NOMO-1 treated with DMSO at 0.1 percent for 48 hours (cell line): ENCODE measurements at regions not wholly inside any gene's neighbourhood (a gene's known extent, or its start where the extent isn't known, plus 50 kb on each side); places are given as distances from the start of the nearest gene placed in this dataset.

ENCODE experiments used
- DNase-seq: peaks from one replicate; lab custom pipeline; 2025; ENCODE audit not compliant: unreplicated experiment; lab: John Stamatoyannopoulos, UW

DNA sequence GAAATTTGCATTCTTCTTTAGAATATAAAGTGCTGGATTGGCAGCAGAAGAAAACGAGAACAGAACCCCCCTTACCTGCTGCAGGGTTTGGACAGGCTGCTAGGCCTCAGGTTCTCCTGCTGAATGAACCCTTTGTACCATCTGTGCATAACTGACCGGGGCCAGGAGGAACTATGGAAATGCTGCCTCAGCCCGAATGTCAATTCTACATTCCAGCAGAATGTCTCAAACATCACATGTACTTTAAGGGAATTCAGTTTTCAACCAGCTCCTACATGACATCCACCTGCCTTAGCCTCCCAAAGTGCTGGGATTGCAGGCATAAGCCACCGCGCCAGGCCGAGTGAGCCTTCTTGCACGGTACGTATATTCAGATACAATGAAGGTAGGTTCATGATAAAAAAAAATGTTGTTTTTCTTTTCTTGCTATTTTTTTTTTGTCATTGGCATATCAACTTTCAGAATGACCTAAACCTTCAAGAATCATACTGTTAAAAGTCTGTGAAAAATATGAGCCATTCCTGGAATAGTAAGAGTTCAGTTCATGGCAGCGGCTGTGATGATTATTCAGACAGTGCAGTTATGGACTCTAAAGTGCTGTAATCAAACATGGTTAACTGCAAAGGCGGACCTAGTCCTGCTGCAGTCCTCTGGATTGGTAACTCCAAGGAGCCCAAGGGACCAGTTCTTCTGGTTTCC is 84.4 kb upstream of the TNS3 start:
- DNase-seq = no peak

DNA sequence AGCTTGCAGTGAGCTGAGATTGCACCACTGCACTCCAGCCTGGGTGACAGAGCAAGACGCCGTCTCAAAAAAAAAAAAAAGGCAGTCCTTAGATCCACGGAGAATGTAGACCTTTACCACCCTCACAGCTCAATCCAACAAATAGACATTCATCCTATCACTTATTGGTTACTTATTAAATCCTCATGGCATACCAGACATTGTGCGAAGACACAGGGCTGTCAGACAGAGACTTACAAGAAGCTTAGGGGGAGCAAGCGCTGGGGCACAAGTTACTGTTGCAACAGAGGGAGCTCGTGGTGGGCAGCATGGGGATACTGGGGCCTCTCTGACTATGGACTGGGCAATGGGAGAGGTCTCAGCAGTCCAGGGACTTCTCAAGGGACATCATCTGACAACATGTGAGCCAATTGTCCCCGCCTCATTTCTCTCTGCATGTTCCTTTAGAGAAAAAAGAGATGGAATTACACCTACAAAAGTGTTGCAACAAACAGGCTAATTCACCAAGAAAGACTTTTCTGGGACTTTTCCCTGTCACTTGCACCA is 82.8 kb upstream of the TNS3 start:
- no peak for DNase-seq

DNA sequence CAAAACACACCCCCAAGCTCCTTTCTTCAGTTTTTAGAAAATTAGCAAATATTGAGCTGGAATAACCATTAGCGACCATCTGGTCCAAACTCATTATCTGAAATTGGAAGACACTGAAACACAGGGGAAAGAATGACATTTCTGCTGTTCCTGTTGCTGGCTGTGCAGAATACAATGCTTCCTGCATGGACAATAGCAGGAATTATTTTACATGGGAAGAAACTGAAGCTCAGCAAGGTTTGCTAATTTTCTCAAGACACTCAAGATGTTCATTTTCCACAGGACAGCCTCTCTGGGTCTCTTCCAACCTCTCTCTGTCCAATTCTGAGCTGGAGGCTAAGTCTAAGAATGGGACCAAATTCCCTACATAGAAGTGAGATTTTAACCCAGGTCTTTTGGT is 81.9 kb upstream of the TNS3 start:
- no peak for DNase-seq

DNA sequence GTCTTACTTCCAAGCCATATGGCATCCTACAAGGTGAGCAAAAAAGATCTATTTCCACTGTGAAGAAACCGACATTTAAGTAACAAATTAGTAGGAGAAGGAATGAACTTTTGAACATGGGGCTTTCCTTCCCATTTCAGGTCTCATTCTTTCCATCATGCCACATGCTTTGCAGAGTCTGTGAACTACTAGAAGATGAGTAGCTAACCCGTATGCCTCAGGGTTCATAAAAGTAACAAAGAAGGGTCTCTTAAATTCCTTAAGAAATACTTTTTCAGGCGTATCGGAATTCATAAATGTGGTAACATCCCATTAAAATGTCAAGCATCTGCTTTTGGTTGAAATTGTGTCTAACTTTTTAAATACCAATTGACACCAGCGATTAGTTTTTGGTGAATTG is 81.3 kb upstream of the TNS3 start:
- no peak for DNase-seq

DNA sequence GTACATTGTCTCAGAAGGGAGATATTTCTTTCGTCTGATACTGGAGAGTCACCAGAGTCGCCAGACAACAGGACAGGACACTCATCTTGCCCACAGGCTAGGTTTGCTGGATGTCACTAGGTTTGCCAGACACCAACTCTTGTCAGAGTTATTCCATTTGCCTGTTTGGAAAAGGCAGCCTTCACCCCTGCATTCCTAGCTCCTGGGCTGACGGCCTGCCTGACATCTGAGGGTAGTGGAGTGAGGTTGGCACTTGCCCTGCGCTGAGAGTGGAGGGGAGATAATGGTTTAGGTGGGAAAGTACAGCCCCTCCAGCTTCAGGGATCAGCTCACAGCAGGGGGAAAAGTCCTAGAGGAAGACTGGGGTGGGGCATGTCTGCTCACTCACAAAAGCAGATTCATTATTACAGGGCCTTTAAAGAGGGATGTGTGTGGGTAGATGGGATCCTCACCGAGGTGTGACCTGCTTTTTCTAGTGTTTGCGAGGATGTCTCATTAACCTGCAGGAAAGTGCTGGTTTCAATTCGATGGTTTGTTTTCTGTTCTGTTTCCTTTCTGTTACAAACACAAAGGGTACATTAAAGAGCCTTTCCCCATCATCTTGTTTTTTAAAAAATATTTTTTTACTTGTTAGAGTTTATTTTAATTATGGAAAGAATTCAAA is 79.3 kb upstream of the TNS3 start:
- DNase-seq = no peak

DNA sequence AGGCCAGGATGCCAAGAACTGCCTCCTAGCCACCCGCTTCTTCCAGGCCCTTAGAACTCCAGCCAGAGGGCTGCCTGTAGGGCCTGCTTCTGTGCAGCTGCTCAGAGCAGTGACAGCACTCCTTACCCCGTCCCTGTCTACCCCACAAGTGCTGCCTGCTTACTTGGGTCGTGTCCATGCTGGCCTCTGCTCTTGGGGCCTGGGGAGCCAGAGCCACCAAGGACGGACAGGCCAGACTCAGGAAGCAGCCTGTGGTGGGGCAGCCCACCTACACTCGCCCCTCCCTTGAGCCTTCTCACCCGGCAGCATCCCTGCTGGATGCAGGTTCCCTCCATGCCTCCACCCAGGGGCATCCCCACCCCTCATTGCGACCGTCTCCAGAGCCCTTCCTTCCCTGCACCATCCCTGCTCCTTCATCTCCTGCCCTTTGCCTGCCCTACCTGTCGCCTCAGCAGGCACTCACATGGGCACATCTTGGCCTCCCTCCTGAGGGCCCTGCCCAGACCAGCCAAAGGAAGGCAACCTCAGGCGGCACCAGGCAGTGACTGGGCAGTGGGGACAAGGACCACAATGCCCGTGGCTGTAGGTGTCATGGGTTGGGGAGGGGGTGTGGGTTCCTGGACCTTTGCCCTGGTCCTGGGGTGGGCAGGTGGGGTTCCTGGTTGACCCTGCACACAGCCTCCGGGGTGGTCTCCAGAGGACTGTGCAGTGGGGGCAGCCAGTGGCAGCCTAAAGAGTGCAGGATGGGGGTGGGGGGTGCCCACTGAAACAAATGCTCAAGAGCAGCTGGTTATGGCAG is 78.0 kb upstream of the TNS3 start:
- DNase-seq = no peak

DNA sequence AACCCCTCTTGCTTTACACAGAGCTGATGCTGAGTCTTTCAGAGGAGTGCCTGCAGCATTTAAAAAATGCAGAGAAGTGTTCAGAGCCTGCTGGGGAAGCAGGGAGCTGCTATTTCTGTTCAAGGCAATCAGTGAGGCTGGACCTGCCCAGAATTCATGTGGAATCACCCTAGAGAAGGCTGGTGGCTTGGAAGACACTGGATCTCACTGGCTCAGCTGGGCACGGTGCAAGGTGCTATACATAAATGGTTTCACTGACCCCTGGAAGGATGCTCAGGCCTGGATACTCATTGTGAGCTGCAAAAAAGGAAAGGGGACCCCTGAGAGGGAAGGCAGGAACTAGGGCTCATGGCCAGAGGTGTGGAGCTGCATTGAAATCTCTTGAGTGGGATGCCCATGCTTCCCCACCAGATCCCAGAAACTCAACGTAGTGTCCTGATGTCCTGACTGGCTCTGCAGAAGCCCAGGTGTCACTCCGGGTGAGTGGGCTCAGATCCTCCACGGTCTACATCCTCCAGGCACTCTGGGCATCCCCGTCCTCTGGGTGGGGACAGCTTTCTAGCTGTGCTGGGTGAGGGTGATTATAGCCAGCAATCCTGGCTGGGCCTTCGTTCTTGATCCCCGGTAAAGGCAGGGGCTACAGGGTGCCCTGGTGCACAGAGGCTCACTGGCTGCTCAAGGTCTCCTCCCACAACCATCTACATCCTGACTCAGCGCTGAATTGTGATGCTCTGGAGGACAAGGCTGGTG is 77.2 kb upstream of the TNS3 start:
- no peak for DNase-seq

DNA sequence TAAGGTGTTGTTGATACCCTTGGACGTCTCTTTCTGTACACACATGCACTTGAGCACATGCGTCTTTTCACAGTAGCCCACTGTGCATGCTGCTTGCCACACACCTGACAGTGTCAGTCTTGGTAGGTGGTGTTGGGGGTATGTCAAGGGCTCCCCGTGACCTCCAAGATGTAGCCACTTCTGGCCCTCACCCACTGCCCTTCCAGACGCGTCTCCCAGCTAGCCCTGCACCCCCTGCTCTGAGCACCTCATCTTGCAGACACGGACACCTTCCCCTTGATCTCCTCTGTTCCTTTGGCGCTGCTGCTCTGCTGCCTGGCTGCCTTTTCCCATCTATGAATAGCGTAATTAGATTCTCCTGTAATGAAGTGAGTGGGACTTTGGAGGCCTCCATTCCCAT is 75.2 kb upstream of the TNS3 start:
- DNase-seq = no peak

DNA sequence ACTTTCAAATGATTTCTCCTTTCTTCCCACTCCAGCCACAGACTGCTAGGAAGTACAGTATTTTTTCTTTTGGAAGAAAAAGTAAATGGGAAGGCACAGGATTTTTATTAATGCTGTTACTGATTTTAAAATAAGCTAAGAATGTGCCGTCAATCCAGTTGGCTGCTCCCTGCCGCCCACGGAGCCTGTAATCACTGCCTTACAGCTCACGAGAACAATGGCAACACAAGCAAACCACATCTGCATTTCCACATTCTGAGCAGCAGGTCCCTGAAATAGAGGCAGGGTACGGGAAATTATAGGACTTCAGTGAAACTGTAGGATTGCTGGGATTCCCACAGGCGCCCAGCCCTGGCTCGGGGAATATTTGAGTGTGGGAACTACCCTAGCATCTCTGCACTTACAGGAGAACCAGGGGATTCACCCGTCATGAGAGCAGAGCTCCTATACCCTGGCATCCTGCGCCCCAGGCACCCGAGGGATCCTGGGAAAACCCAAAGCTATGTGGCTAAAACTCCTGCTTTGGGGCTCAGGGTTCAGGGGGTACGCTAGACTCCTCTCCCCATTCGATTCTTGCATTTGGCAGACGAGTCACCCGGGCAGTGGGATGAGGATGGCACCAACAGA is 72.9 kb upstream of the TNS3 start:
- no peak for DNase-seq

DNA sequence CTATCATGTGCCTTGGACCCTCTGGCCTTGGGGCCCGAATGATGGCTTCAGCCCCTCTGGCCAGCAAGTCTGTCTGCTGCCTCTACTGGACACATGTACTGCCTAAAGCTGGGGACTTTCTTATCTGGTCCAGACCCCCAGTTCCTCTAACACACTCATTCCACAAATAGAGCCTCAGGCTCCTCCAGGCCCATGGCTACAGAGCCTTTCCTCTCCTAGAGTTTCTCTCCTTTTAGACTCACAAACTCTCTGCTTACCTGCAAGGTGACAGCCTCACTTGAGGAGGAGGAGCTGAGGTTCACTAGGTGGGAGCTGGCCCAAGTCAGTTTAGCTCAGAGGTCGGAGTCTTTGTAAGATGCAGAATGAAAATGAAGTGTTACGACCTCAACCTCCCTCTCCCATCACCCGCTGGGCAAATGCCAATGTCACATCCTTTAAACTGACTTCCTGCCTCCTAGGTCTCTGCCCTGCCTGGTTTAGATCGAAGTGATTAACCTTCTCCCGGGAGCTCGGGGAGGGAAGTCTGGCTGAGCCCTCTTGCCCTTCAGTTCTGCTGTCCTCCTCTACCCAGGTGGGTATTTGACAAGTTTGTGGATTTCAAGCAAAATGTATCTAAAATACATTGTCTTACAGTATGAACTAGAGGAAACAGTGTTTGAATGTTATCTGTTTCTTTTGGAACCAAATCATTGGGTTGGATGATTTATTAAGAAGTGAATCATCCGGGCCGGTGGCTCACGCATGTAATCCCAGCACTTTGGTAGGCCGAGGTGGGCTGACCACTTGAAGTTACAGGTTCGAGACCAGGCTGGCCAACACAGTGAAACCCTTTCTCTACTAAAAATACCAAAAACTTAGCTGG is 71.9 kb upstream of the TNS3 start:
- no peak for DNase-seq

DNA sequence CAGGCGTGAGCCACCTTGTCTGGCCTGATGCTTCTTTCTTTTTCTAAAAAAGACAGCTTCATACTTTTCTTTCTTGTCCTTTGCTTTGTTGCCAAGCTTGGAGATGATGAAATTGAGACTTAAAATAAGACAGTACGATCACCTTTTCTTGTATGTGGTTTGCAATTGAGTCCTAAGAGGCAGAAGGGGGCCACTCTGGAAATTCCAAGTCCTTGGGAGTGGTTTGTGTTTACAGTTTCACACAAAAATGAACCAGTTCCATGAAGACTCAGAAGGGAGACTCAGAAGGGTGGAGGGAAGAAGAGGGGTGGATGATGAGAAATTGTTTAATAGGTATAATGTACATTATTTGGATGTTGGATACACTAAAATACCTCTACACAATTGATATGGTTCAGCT is 70.7 kb upstream of the TNS3 start:
- DNase-seq = no peak

DNA sequence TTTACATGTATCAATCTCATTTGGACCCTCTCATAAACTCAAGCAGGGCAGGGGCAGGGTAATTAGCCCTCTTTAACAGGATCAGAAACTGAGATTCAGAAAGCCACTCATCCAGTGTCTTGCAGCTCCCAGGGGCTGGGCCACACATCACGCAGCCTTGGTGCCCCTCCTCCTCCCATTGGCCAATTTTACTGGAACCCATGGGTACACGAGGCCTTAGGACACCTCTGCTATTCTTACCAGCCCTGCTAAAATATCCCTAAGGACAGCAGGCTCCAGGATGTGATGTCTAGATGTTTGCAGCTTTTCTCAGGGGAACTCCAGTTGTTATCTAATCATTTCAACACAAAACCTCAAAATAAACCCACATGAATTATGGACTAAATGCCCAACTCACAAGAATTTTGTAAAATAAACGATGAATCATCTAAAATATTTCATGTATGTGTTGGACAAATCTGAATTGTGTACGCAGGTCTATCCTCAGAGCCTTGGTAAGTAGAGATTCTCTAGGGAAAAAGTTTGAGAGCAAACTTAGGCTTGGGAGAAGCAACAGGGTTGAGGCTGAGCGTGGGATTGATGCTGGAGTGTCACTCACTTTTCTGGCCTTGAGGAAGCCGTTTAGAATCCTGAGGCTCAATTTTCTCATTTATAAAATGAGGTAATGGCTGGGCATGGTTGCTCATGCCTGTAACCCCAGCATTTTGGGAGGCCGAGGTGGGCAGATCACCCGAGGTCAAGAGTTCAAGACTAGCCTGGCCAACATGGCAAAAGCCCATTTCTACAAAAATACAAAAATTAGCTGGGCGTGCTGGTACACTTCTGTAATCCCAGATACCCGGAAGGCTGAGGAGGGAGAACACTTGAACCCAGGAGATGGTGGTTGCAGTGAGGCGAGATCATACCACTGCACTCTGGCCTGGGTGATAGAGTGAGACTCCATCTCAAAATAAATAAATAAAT is 69.7 kb upstream of the TNS3 start:
- no peak for DNase-seq

DNA sequence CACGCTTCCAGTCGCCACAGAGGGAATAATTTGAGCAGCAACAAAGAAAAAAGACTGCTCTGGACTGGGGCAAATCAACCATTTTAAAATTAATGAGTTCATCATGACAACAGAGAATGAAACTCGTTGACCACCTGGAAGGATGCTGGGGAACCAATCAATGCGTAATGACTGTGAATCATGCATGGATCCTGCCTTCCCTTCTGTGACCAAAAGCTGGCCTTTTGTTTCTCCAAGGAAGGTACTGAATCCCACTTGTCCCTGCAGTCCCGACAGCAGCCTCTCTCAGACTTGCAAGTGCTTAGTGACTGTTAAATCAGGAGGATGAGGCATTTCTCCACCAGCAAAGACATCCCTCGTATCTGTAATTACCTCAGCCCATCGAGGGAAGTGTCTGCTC is 68.0 kb upstream of the TNS3 start:
- no peak for DNase-seq

DNA sequence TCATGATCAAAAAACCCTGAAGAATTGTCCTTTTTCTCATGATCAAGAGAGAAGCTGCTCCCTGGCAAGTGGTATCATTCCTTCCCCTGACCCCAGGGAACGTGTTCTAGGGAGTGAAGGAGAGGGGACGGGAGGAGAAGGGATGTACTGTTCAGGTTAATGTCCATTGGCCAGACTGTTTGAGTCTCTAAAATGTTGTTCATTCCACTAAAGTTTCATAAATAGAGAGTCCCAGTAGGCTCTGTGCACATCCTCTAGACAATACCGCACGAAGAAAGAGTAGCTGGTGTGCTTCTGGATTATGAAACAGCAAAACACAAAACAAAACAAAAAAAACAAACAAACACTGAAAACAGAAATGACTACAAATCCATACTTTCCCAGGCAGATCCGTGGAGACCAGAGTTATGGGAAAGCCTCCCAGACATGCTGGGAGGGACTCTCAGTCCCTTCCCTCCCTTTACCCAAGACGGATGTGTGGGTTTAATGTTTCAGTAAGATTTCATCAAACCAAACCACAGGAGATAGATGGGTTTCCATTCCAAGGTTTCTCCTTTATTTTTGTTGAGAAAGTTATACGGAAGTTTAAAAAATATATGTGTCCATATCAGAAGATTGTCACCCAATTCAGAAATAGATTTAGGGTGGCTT is 66.5 kb upstream of the TNS3 start:
- DNase-seq = no peak

DNA sequence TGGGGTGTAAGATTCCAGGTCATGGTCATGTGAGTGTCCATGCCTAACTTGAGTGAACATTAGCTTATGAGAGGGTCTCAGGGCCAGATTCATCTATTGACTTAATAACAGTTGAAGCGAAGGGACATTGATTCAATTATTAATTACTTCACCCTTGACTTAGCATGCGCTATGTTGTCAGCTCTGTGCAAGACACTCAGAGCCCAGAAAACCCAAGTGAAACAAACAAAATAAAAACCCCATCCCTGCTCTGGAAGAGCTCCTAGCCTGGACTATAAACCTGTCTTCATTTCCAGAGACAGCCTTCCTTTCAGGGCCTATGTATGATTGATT is 66.0 kb upstream of the TNS3 start:
- DNase-seq = no peak

DNA sequence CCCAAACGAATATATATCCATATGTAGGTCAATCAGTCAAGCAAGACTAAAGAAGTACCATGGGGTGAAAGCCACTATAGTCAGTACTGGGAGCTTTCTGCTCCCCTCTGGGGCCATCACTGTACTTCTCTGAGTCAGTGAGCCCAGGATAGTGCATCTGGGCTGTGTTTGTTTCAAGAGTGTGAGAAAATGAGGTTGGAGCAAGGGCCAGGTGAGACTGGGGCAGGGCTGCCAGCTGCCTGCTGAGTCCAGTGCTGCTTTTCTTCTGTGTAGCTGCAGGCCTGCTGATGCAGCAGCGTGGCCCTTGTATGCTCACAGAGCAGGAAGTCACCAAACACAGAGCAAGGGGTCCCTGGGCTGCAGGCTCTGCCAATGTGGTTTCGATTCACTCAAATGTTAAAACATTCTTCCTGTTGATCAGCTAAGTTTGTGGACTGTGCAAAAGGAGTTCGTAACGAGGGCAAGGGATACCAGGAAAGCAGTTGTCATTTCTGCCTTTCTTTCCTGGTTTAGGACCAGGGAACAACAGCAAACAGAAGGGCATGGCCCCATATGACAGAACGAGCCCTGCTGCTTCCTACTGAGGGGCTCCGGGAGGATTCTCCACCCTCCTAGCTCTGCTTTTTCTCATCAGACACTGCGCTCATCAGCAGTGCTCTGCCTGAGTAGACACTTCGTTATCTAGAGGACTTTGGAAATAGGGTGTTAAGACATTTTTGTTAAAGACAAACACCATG is 65.4 kb upstream of the TNS3 start:
- peak; percentile 12 for DNase-seq

DNA sequence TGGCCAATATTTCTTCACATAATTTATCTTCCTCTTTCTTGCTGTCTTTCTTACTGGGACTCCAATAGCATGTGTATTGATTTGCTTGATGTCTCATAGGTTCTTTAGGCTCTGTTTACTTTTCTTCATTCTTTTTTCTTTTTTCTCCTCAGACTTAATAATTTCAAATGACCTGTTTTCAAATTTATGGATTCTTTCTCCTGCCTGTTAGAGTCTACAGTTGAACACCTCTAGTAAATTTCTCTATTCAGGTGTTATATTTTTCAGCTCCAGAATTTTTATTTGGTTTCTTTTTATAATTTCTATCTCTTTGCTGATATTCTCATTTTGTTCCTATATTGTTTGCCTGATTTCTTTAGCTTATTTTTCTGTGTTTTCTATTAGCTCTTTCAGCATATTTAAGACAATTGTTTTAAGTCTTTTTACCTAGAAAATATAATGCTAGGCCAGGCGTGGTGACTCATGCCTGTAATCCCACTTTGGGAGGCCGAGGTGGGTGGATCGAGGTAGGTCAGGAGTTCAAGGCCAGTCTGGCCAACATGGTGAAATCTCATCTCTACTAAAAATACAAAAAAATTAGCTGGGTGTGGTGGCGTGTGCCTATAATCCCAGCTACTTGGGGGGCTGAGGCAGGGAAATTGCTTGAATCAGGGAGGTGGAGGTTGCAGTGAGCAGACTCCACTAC is 61.9 kb upstream of the TNS3 start:
- no peak for DNase-seq
